Brain microvascular endothelial cell (primary cell): ENCODE measurements at regions not wholly inside any gene's neighbourhood (a gene's known extent, or its start where the extent isn't known, plus 50 kb on each side); places are given as distances from the start of the nearest gene placed in this dataset.

Source experiments
- DNase-seq: peaks from one replicate; pipeline ENCODE4 v3.0.0-alpha.2; 2020
- H3K27ac ChIP-seq: fragments of 250-450 bp; sonication (Bioruptor Pico); 2 replicates; pipeline ENCODE4 v1.5.1; 2020; ENCODE audit warnings: mild to moderate bottlenecking, moderate library complexity
- H3K27me3 ChIP-seq: fragments of 250-450 bp; sonication (Bioruptor Pico); replicated peaks from 2 replicates; pipeline ENCODE4 v1.5.1; 2020; ENCODE audit warnings: mild to moderate bottlenecking
- H3K36me3 ChIP-seq: fragments of 250-450 bp; sonication (Bioruptor Pico); replicated peaks from 2 replicates; pipeline ENCODE4 v1.5.1; 2020; ENCODE audit warnings: mild to moderate bottlenecking
- H3K4me3 ChIP-seq: 2 replicates; pipeline ENCODE4 v1.5.1; 2011; ENCODE audit warnings: low read depth, mild to moderate bottlenecking, control low read depth, low read length, moderate library complexity
- CTCF ChIP-seq: IDR thresholded peaks from 2 replicates; pipeline ENCODE4 v1.5.1; 2011; ENCODE audit warnings: low read depth, mild to moderate bottlenecking, moderate library complexity, low read length, control low read depth, inconsistent platforms; ENCODE audit errors: missing control alignments
- in situ Hi-C: cut with HindIII; loops from 2 replicates; pipeline ENCODE4 v1.10.0; 2017; ENCODE audit warnings: low sequenced_read_pairs, low pct_ligation_motif_present

- H3K36me3 ChIP-seq: no peaks in the 10 kb centered on the region
- H3K27me3 ChIP-seq: no peaks in the 10 kb centered on the region
- no peak overlapping the region for H3K27ac ChIP-seq
- in situ Hi-C loops: no loop called here
- TF ChIP-seq CTCF: no peak
- no peak overlapping the region for H3K4me3 ChIP-seq
- DNase-seq: no peak
Observed at GRCh38 chr11:112828421-112828820, 132.8 kb upstream of the NCAM1 start.

GRCh38 chr11:112829971-112830654 lies 131.1 kb upstream of the NCAM1 start:
- TF ChIP-seq CTCF: no peak
- Histone ChIP-seq H3K27me3 (no peaks in the 10 kb centered on the region), H3K27ac (no peak overlapping the region), H3K4me3 (no peak overlapping the region), H3K36me3 (no peaks in the 10 kb centered on the region)
- in situ Hi-C loops: no loop called here
- no peak for DNase-seq

GRCh38 chr11:112831041-112831440 lies 130.2 kb upstream of the NCAM1 start:
- in situ Hi-C loops: no loop called here
- no peak for TF ChIP-seq CTCF
- no peaks in the 10 kb centered on the region for H3K27me3 ChIP-seq

GRCh38 chr11:112831969-112832766 lies 129.1 kb upstream of the NCAM1 start:
- in situ Hi-C loops: no loop called here
- H3K27ac ChIP-seq: no peak overlapping the region
- no peak for TF ChIP-seq CTCF
- no peak for DNase-seq
- H3K4me3 ChIP-seq: no peak overlapping the region
- H3K36me3 ChIP-seq: no peaks in the 10 kb centered on the region
- no peaks in the 10 kb centered on the region for H3K27me3 ChIP-seq

More at GRCh38 chr11:112831041-112831440, 130.2 kb upstream of the NCAM1 start:
- H3K27ac ChIP-seq: no peak overlapping the region
- no peak overlapping the region for H3K4me3 ChIP-seq
- DNase-seq: no peak
- H3K36me3 ChIP-seq: no peaks in the 10 kb centered on the region

- DNase-seq: no peak
- no peak overlapping the region for H3K27ac ChIP-seq
- no peak for TF ChIP-seq CTCF
- in situ Hi-C loops: no loop called here
- H3K27me3 ChIP-seq: no peaks in the 10 kb centered on the region
- no peaks in the 10 kb centered on the region for H3K36me3 ChIP-seq
- no peak overlapping the region for H3K4me3 ChIP-seq
Observed at GRCh38 chr11:112834277-112834755, 126.9 kb upstream of the NCAM1 start.
